ENCODE measurements at regions not wholly inside any gene's neighbourhood (a gene's known extent, or its start where the extent isn't known, plus 50 kb on each side); places are given as distances from the start of the nearest gene placed in this dataset.

- Histone ChIP-seq H3K4me3 (IDR thresholded peaks at IDR 0.05; ENCODE audit: insufficient read depth, low read depth, low read length) (no peak overlapping the region), H4K20me1 (ENCODE audit: insufficient read depth) (no peaks in the 10 kb centered on the region), H3K79me2 (ENCODE audit: insufficient read depth, low read depth) (no peaks in the 10 kb centered on the region), H3K27ac (no peak overlapping the region), H3K27me3 (ENCODE audit: insufficient read depth, low read depth) (no peaks in the 10 kb centered on the region), H3K4me1 (ENCODE audit: low read depth, poor library complexity, severe bottlenecking) (no peaks in the 10 kb centered on the region), H2AFZ (ENCODE audit: low read depth) (no peak overlapping the region), H3K9ac (no peak overlapping the region), H3K36me3 (ENCODE audit: insufficient read depth) (no peaks in the 10 kb centered on the region), H3K4me2 (no peak overlapping the region)
- TF ChIP-seq CTCF (conservative IDR thresholded peaks at IDR 0.05; ENCODE audit: low read depth, low read length): no peak
Measured at GRCh38 chr14:100426314-100426713, 103.2 kb downstream of the SLC25A47 start.

GRCh38 chr14:100427166-100427565 is 104.0 kb downstream of the SLC25A47 start:
- Histone ChIP-seq H3K9ac (no peak overlapping the region), H2AFZ (ENCODE audit: low read depth) (no peak overlapping the region), H4K20me1 (ENCODE audit: insufficient read depth) (no peaks in the 10 kb centered on the region), H3K27ac (no peak overlapping the region), H3K4me1 (ENCODE audit: low read depth, poor library complexity, severe bottlenecking) (no peaks in the 10 kb centered on the region), H3K36me3 (ENCODE audit: insufficient read depth) (no peaks in the 10 kb centered on the region), H3K79me2 (ENCODE audit: insufficient read depth, low read depth) (no peaks in the 10 kb centered on the region), H3K27me3 (ENCODE audit: insufficient read depth, low read depth) (no peaks in the 10 kb centered on the region), H3K4me2 (no peak overlapping the region), H3K4me3 (IDR thresholded peaks at IDR 0.05; ENCODE audit: insufficient read depth, low read depth, low read length) (no peak overlapping the region)
- TF ChIP-seq CTCF (conservative IDR thresholded peaks at IDR 0.05; ENCODE audit: low read depth, low read length): no peak

GRCh38 chr14:100428727-100429126 is 105.6 kb downstream of the SLC25A47 start:
- Histone ChIP-seq H3K27ac (no peak overlapping the region), H3K4me2 (no peak overlapping the region), H3K4me1 (ENCODE audit: low read depth, poor library complexity, severe bottlenecking) (no peaks in the 10 kb centered on the region)

GRCh38 chr14:100429537-100429936 is 106.4 kb downstream of the SLC25A47 start:
- Histone ChIP-seq H2AFZ (ENCODE audit: low read depth) (no peak overlapping the region), H3K27ac (no peak overlapping the region), H3K27me3 (ENCODE audit: insufficient read depth, low read depth) (no peaks in the 10 kb centered on the region), H3K4me3 (IDR thresholded peaks at IDR 0.05; ENCODE audit: insufficient read depth, low read depth, low read length) (no peak overlapping the region), H3K4me2 (no peak overlapping the region), H4K20me1 (ENCODE audit: insufficient read depth) (no peaks in the 10 kb centered on the region), H3K36me3 (ENCODE audit: insufficient read depth) (no peaks in the 10 kb centered on the region), H3K79me2 (ENCODE audit: insufficient read depth, low read depth) (no peaks in the 10 kb centered on the region), H3K4me1 (ENCODE audit: low read depth, poor library complexity, severe bottlenecking) (no peaks in the 10 kb centered on the region), H3K9ac (no peak overlapping the region)
- TF ChIP-seq CTCF (conservative IDR thresholded peaks at IDR 0.05; ENCODE audit: low read depth, low read length): no peak

More at GRCh38 chr14:100428727-100429126, 105.6 kb downstream of the SLC25A47 start:
- Histone ChIP-seq H2AFZ (ENCODE audit: low read depth) (no peak overlapping the region), H3K36me3 (ENCODE audit: insufficient read depth) (no peaks in the 10 kb centered on the region), H3K27me3 (ENCODE audit: insufficient read depth, low read depth) (no peaks in the 10 kb centered on the region), H4K20me1 (ENCODE audit: insufficient read depth) (no peaks in the 10 kb centered on the region), H3K4me3 (IDR thresholded peaks at IDR 0.05; ENCODE audit: insufficient read depth, low read depth, low read length) (no peak overlapping the region), H3K79me2 (ENCODE audit: insufficient read depth, low read depth) (no peaks in the 10 kb centered on the region), H3K9ac (no peak overlapping the region)
- no peak for TF ChIP-seq CTCF (conservative IDR thresholded peaks at IDR 0.05; ENCODE audit: low read depth, low read length)

Data from KMS-11 (cell line).